ENCODE measurements at regions not wholly inside any gene's neighbourhood (a gene's known extent, or its start where the extent isn't known, plus 50 kb on each side); places are given as distances from the start of the nearest gene placed in this dataset.

GRCh38 chr20:24817351-24817750 lies 131.7 kb upstream of the CST7 start:
- DNase-seq, result no peak

GRCh38 chr20:24818056-24818455 lies 131.0 kb upstream of the CST7 start:
- DNase-seq, result no peak

GRCh38 chr20:24819331-24819965 lies 129.6 kb upstream of the CST7 start:
- no peak for DNase-seq

- no peak for DNase-seq
Measured at GRCh38 chr20:24820345-24820744, 128.7 kb upstream of the CST7 start.

GRCh38 chr20:24821391-24821790 lies 127.7 kb upstream of the CST7 start:
- DNase-seq, result no peak

- DNase-seq, result peak; percentile 11
Measured at GRCh38 chr20:24823176-24823784, 125.8 kb upstream of the CST7 start.

- peak; percentile 17 for DNase-seq
Measured at GRCh38 chr20:24823989-24824693, 124.9 kb upstream of the CST7 start.

GRCh38 chr20:24825591-24825990 lies 123.5 kb upstream of the CST7 start:
- DNase-seq, result peak; percentile 20

GRCh38 chr20:24827603-24828295 lies 121.3 kb upstream of the CST7 start:
- DNase-seq, result peak; percentile 15

GRCh38 chr20:24828992-24829648 lies 119.9 kb upstream of the CST7 start:
- DNase-seq, result peak; percentile 16

GRCh38 chr20:24829649-24830370 lies 119.3 kb upstream of the CST7 start:
- peak; percentile 26 for DNase-seq

GRCh38 chr20:24830649-24831048 lies 118.4 kb upstream of the CST7 start:
- DNase-seq, result peak; percentile 21

- peak; percentile 15 for DNase-seq
Measured at GRCh38 chr20:24831232-24831631, 117.8 kb upstream of the CST7 start.

- peak; percentile 12 for DNase-seq
Measured at GRCh38 chr20:24832518-24832917, 116.6 kb upstream of the CST7 start.

GRCh38 chr20:24833592-24833991 lies 115.5 kb upstream of the CST7 start:
- peak; percentile 17 for DNase-seq

GRCh38 chr20:24834310-24834709 lies 114.8 kb upstream of the CST7 start:
- DNase-seq, result no peak

- peak; percentile 17 for DNase-seq
Measured at GRCh38 chr20:24835195-24835594, 113.9 kb upstream of the CST7 start.

- peak; percentile 16 for DNase-seq
Measured at GRCh38 chr20:24836041-24836533, 113.0 kb upstream of the CST7 start.

GRCh38 chr20:24836661-24837299 lies 112.3 kb upstream of the CST7 start:
- DNase-seq, result no peak

- peak; percentile 28 for DNase-seq
Measured at GRCh38 chr20:24837781-24838450, 111.2 kb upstream of the CST7 start.
